Neural crest cell (in vitro differentiated cells): ENCODE measurements at regions not wholly inside any gene's neighbourhood (a gene's known extent, or its start where the extent isn't known, plus 50 kb on each side); places are given as distances from the start of the nearest gene placed in this dataset.

Source experiments
- DNase-seq: peaks from one replicate; pipeline ENCODE4 v3.0.0; 2021; ENCODE audit warnings: low read depth, mixed read lengths, low spot score
- H3K27ac Mint-ChIP-seq: one replicate; pipeline ENCODE4 v1.8.0; 2021; ENCODE audit warnings: mild to moderate bottlenecking, mixed read lengths; ENCODE audit not compliant: unreplicated experiment
- H3K27me3 Mint-ChIP-seq: 2 replicates; pipeline ENCODE4 v1.8.0; 2021; ENCODE audit warnings: low read depth, mild to moderate bottlenecking, mixed read lengths
- H3K36me3 Mint-ChIP-seq: 2 replicates; pipeline ENCODE4 v1.8.0; 2021; ENCODE audit warnings: low read depth, mild to moderate bottlenecking, mixed read lengths
- H3K4me1 Mint-ChIP-seq: 2 replicates; pipeline ENCODE4 v1.8.0; 2021; ENCODE audit warnings: mixed read lengths
- H3K4me3 Mint-ChIP-seq: one replicate; pipeline ENCODE4 v1.8.0; 2021; ENCODE audit warnings: mild to moderate bottlenecking, mixed read lengths
- H3K9me3 Mint-ChIP-seq: 2 replicates; pipeline ENCODE4 v1.8.0; 2021; ENCODE audit warnings: mixed read lengths
- CTCF ChIP-seq: fragments of 200-600 bp; sonication (generic); conservative IDR thresholded peaks from 2 replicates; pipeline ENCODE4 v1.5.0; 2021; ENCODE audit warnings: antibody characterized with exemption, mild to moderate bottlenecking

DNA sequence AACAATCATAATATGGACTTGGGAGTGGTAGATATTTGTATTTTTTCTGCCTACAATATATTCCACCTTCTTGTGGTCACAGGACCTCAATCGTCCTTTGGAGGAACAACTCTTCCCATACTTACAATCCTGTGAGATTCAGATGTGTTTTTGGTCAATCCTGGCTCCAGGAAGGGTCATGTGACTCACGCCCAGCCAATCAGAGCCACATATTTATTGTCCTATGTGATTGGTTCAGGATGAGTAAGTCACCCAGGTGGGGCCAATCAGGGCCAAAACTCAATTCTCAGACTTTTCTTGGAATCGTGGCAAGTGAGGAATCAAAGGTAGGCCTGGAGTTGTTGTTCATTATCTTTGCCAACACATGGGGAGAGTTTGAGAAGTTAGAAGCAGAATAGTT, 264.9 kb downstream of the SUDS3 start:
- no peak for DNase-seq
- peaks cover 62% of the 10 kb centered on the region for H3K27me3 Mint-ChIP-seq
- no peak overlapping the region for H3K27ac Mint-ChIP-seq
- TF ChIP-seq CTCF: no peak
- no peaks in the 10 kb centered on the region for H3K9me3 Mint-ChIP-seq
- H3K4me3 Mint-ChIP-seq: no peak overlapping the region
- H3K4me1 Mint-ChIP-seq: no peaks in the 10 kb centered on the region
- no peaks in the 10 kb centered on the region for H3K36me3 Mint-ChIP-seq

DNA sequence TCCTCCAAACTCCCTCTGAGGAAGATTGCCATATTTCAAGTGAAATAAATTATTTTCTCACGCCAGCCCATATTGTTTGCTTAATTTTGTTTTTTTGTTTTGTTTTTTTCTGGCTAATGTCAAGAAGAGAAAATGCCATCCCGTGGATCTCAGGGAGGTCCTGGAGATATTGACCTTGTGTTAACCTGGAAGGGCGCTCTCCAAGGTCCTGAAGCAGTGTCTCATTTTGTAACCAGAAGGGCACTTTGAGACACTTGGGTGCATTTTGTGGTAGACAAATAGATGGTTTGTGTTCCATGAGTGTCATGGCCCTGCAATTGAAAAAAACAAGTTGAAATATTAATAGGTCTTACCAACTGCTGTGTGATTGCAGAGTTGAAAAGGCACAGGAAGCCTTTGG, 268.9 kb downstream of the SUDS3 start:
- Mint-ChIP-seq H3K4me1 (no peaks in the 10 kb centered on the region), H3K27me3 (peaks cover 66% of the 10 kb centered on the region), H3K9me3 (no peaks in the 10 kb centered on the region), H3K36me3 (no peaks in the 10 kb centered on the region), H3K4me3 (no peak overlapping the region), H3K27ac (no peak overlapping the region)
- no peak for TF ChIP-seq CTCF
- DNase-seq: peak; percentile 63

DNA sequence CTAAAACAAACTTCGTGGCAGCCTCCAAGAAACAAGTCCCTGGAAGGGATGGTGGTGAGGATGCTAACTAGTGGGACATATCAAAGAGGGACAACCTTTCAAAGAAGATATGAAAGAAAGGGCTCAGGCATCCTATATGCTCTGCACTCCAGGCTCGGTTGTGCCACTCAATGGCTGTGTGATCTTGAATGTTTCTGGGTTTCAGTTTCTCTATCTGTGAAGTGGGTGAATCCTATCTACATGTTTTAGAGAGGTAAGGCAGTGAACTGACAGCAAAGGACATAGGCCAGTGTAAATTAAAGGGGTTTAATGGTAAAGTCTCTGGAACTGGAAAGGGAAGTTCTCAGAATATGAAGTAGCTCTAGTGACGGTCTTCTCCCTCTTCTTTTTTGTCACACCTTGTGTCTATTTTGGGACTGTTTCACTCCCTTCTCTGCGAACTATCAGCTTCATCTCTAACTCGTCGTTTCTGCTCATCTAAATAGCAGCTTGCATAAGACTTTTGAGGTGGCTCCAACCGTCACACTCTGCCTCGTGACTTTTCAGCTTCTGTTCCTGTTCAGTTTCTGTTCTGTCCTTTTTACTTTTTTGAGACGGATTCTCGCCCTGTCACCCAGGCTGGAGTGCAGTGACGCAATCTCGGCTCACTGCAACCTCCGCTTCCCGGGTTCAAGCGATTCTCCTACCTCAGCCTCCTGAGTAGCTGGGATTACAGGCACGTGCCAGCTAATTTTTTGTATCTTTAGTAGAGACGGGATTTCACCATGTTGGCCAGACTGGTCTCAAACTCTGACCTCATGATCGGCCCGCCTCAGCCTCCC, 273.6 kb downstream of the SUDS3 start:
- H3K9me3 Mint-ChIP-seq: no peaks in the 10 kb centered on the region
- TF ChIP-seq CTCF: no peak
- H3K4me3 Mint-ChIP-seq: no peak overlapping the region
- H3K27ac Mint-ChIP-seq: no peak overlapping the region
- peaks cover 37% of the 10 kb centered on the region for H3K27me3 Mint-ChIP-seq
- peaks cover 4% of the 10 kb centered on the region for H3K4me1 Mint-ChIP-seq
- H3K36me3 Mint-ChIP-seq: no peaks in the 10 kb centered on the region
- no peak for DNase-seq

GRCh38 chr12:118650586-118650960, 274.2 kb downstream of the SUDS3 start:
- peaks cover 32% of the 10 kb centered on the region for H3K27me3 Mint-ChIP-seq
- DNase-seq: no peak
- no peak overlapping the region for H3K27ac Mint-ChIP-seq
- TF ChIP-seq CTCF: no peak
- H3K9me3 Mint-ChIP-seq: no peaks in the 10 kb centered on the region
- H3K4me3 Mint-ChIP-seq: no peak overlapping the region
- H3K4me1 Mint-ChIP-seq: peaks cover 4% of the 10 kb centered on the region
- no peaks in the 10 kb centered on the region for H3K36me3 Mint-ChIP-seq

DNA sequence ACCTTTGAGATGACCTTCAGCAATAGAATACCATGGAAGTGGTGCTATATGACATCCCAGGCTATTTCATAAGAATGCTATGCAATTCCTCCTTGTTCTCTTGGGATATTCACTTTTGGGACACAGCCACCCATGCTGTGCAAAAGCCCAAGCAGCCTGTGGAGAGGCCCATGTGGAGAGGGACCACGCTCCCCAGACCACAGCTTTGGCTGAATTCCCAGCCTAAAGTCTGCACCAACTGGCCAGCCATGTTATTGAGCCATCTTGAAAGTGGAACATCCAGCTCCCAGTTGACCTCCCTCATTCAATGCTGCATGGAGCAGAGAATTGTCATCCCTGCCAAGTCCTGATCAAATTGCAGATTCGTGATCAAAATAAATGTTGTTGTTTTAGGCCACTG, 275.1 kb downstream of the SUDS3 start:
- Mint-ChIP-seq H3K27me3 (peaks cover 28% of the 10 kb centered on the region), H3K9me3 (no peaks in the 10 kb centered on the region), H3K27ac (no peak overlapping the region), H3K36me3 (no peaks in the 10 kb centered on the region), H3K4me3 (no peak overlapping the region), H3K4me1 (peaks cover 4% of the 10 kb centered on the region)
- TF ChIP-seq CTCF: no peak
- no peak for DNase-seq
